Activated naive CD4-positive, alpha-beta T cell treated with anti-CD3 and anti-CD28 coated beads for 36 hours (primary cell): ENCODE measurements at regions not wholly inside any gene's neighbourhood (a gene's known extent, or its start where the extent isn't known, plus 50 kb on each side); places are given as distances from the start of the nearest gene placed in this dataset.

ENCODE experiments used
- CTCF ChIA-PET: fragments of 350-600 bp; sonication (Branson Sonifier 250); formaldehyde crosslinking; loops from one replicate; lab custom pipeline; 2021; ENCODE audit warnings: antibody characterized with exemption; lab: Charles Lee
- DNase-seq: peaks from one replicate; pipeline ENCODE4 v3.0.0-alpha.2; 2020
- H3K27ac Mint-ChIP-seq: one replicate; pipeline ENCODE4 v1.8.0; 2021; ENCODE audit warnings: mild to moderate bottlenecking, mixed read lengths
- H3K27me3 Mint-ChIP-seq: one replicate; pipeline ENCODE4 v1.8.0; 2021; ENCODE audit warnings: low read depth, mixed read lengths
- H3K36me3 Mint-ChIP-seq: one replicate; pipeline ENCODE4 v1.8.0; 2021; ENCODE audit warnings: low read depth, mixed read lengths
- H3K4me1 Mint-ChIP-seq: one replicate; pipeline ENCODE4 v1.8.0; 2021; ENCODE audit warnings: low read depth, mixed read lengths
- H3K4me3 Mint-ChIP-seq: one replicate; pipeline ENCODE4 v1.8.0; 2021; ENCODE audit warnings: mild to moderate bottlenecking, moderate library complexity, mixed read lengths
- H3K9me3 Mint-ChIP-seq: one replicate; pipeline ENCODE4 v1.8.0; 2021; ENCODE audit warnings: mixed read lengths
- intact Hi-C: fragments of 100-400 bp; cut with micrococcal nuclease; formaldehyde crosslinking; loops from one replicate; pipeline ENCODE4 v1.15.1; 2023

DNA sequence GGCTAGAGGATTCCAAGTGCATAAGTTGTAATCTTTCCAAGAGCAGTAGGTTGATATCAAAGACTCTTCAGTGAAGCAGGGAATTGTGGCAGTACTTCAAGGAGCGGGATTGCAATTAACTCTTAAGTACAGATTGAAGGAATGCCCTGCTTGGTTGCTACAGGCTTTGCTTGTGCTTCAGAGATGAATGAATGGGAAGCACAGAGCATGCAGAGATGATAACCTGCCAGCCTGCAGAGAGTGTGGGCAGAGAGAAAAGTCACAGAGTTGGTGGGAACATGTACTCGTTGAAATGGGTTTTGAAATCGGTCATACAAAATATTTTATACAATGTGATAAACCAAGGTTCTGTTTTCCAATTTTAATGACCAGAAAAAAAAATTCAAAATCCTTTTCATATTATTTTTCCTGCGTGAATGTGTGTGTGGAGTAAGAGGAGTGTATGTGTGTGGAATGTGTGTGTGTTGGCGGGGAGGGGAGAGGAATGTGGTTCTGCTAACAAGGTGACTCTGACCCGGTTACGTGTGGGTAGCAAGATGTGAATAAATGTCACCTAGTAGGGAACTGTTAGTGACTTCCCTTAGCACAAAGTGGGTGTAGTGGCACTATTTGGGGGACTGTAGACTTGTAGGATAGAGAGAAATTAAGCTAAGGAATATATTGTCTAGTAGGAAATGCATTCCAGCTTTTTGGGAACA, 697.8 kb downstream of the GATA3 start:
- no peak overlapping the region for H3K4me3 Mint-ChIP-seq
- H3K27me3 Mint-ChIP-seq: peaks cover 10% of the 10 kb centered on the region
- H3K27ac Mint-ChIP-seq: no peak overlapping the region
- peaks cover 3% of the 10 kb centered on the region for H3K36me3 Mint-ChIP-seq
- CTCF ChIA-PET: no interaction called here
- no peak for DNase-seq
- peaks cover 5% of the 10 kb centered on the region for H3K9me3 Mint-ChIP-seq
- intact Hi-C loops: no loop called here
- no peaks in the 10 kb centered on the region for H3K4me1 Mint-ChIP-seq

DNA sequence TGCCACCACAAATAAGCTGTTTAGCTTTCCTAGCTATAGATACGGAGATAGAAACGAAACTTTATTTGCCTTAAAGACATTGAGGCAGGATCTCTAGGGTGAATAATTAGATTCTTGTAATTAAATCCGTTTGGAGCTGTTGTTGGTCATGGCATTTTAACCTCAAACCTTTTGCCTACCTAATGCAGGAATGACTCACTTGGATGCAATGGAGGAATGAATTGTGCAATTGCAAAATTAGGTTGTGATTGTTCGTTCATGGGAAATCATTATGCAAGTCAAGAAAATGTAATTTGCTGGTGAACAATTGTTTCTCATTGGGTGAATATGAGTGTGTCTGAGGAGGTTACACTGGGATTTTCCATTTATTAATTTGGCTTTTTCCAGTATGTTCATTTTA, 703.5 kb downstream of the GATA3 start:
- Mint-ChIP-seq H3K27me3 (peaks cover 10% of the 10 kb centered on the region), H3K36me3 (peaks cover 3% of the 10 kb centered on the region), H3K27ac (no peak overlapping the region), H3K4me3 (no peak overlapping the region), H3K9me3 (peaks cover 5% of the 10 kb centered on the region), H3K4me1 (no peaks in the 10 kb centered on the region)
- no peak for DNase-seq
- CTCF ChIA-PET: no interaction called here
- intact Hi-C loops: no loop called here

DNA sequence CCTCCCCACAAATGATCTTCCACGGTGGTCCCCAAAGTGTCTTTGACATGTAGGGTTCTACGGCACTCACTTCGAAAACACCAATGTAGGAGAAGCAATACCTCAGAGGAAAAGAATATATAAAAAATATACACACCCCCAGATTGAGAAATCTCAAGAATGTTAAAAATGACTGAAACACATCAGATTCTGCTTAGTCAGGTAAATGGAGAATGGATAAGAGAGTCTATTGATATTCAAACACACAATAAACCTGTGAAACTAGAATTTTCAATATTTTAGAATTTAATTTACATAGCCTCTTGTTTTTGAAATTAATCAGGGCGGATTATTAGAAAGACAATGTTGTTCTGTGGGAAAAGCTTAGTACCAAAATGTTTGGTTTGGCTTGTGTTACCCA, 712.4 kb downstream of the GATA3 start:
- H3K36me3 Mint-ChIP-seq: no peaks in the 10 kb centered on the region
- peaks cover 3% of the 10 kb centered on the region for H3K4me1 Mint-ChIP-seq
- DNase-seq: no peak
- H3K9me3 Mint-ChIP-seq: no peaks in the 10 kb centered on the region
- no peak overlapping the region for H3K4me3 Mint-ChIP-seq
- H3K27ac Mint-ChIP-seq: no peak overlapping the region
- H3K27me3 Mint-ChIP-seq: peaks cover 3% of the 10 kb centered on the region
- CTCF ChIA-PET: no interaction called here
- intact Hi-C loops: no loop called here

DNA sequence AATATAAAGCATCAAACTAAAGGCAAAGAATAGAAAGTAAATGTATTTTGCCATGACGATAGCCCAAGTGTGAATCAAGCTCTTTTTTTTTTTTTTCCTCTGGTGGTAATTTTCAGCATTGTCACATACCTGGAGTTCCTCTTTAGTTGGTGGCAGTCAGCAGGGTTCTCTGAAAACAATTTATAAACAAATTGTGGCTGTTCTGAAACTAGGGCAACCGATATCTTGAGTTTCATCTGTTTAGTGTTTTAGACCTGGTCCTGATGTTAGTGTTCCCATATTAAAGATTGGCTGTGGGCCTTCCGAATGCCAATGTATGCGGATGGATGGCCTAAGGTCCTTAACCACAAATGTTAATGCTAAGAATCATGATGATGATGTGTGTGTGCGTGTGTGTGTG, 713.1 kb downstream of the GATA3 start:
- no peak for DNase-seq
- Mint-ChIP-seq H3K27me3 (peaks cover 3% of the 10 kb centered on the region), H3K4me1 (peaks cover 3% of the 10 kb centered on the region), H3K4me3 (no peak overlapping the region), H3K27ac (no peak overlapping the region), H3K36me3 (no peaks in the 10 kb centered on the region), H3K9me3 (no peaks in the 10 kb centered on the region)
- CTCF ChIA-PET: no interaction called here
- intact Hi-C loops: no loop called here

DNA sequence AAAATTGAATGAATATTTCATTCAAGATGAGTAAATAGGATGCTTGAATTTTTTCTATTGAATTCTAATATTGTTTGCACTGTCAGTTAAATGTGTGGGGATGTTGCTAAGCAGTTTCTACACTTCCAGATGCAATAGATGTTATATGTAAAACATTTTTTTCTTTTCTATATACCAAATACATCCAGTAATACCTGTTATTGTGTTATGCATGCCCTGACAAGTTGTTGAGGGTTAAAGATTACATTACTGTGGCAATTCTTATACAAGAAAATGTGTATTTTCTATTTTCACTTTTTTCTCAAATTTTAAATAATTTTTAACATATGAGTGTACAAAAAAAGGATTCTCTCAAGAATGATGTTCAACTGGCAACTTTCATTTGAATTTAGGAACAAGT, 713.9 kb downstream of the GATA3 start:
- no peak for DNase-seq
- Mint-ChIP-seq H3K36me3 (no peaks in the 10 kb centered on the region), H3K4me3 (no peak overlapping the region), H3K4me1 (peaks cover 8% of the 10 kb centered on the region), H3K27ac (no peak overlapping the region), H3K9me3 (no peaks in the 10 kb centered on the region), H3K27me3 (peaks cover 3% of the 10 kb centered on the region)
- intact Hi-C loops: no loop called here
- CTCF ChIA-PET: no interaction called here

DNA sequence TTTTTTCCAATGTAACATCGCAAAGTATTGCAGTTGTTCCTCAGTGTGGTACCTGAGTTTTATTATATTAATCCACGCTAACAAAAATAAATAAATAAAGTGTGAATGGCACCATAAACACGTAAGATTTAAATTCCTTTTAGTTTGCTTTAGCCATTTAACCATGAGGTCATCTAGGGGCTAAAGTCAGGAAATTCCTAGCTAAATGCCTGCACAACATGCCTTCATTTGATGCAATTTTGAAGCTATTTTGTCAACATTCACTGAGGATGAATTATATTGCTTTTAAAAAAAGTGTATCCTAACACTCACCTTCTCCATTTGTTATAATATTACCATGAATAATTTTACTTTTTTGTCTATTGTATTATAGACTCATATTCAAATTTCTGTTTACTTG, 714.4 kb downstream of the GATA3 start:
- CTCF ChIA-PET: no interaction called here
- Mint-ChIP-seq H3K36me3 (no peaks in the 10 kb centered on the region), H3K9me3 (no peaks in the 10 kb centered on the region), H3K27me3 (peaks cover 3% of the 10 kb centered on the region), H3K27ac (no peak overlapping the region), H3K4me3 (no peak overlapping the region), H3K4me1 (peaks cover 8% of the 10 kb centered on the region)
- no peak for DNase-seq
- intact Hi-C loops: no loop called here

DNA sequence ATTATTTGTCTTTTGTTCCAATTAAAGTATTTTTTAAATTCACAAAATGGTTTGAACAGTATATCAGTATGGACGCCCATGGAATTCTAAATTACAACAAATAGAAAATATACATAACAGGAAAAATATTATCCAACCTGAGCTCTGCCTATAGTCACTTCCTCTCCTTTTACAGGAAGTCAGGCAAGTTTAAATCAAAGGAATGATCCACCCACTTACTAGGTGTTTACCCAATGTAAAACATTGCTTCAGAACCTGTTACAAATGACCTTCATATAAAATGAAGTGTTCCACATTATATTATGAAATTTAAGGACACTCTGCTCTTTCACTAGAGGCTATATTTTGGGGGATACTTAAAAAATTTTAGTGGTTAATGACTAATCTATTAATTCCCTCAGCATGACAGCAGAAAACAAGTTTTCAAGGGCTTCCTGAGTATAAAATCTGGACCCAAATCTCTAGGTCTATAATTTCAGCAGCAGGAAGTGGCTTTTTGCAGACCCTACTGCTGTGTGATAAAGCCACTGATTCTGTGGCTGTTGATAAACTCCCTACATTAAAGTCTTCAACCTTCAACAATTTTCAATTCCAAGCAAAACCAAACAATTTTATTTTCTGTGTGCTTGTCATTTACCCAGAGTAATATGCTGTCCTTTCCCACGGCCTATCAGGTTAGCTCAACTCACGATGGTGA, 722.6 kb downstream of the GATA3 start:
- CTCF ChIA-PET: no interaction called here
- Mint-ChIP-seq H3K36me3 (no peaks in the 10 kb centered on the region), H3K27ac (no peak overlapping the region), H3K4me1 (peaks cover 30% of the 10 kb centered on the region), H3K4me3 (no peak overlapping the region), H3K9me3 (no peaks in the 10 kb centered on the region), H3K27me3 (no peaks in the 10 kb centered on the region)
- no peak for DNase-seq
- intact Hi-C loops: no loop called here

DNA sequence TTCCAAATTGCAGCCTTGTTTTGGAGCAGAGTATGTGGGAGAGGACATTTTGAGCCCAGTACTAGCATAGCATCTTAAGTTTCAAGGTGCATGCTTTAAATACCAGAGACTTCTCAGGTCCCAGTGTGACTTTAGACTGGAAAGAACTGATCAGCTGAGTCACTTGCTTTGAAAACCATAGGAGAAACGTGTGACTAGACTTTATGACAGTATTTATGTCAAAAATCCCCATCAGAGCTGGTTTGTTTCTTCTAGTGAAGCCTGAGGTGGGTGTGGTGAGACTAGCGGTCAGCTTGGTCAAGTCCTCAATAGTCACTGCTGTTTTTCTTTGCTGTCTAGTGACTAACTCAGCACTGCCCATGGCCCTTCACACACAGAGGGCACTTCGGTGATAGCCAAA, 724.2 kb downstream of the GATA3 start:
- Mint-ChIP-seq H3K36me3 (no peaks in the 10 kb centered on the region), H3K27ac (no peak overlapping the region), H3K9me3 (no peaks in the 10 kb centered on the region), H3K4me3 (no peak overlapping the region), H3K4me1 (peaks cover 25% of the 10 kb centered on the region), H3K27me3 (no peaks in the 10 kb centered on the region)
- CTCF ChIA-PET: interaction anchor here (0.6 kb wide), 1 partner anchor 499 kb away, joined by 3 read pairs; no protein-coding TSS in a partner anchor
- intact Hi-C loops: no loop called here
- no peak for DNase-seq

DNA sequence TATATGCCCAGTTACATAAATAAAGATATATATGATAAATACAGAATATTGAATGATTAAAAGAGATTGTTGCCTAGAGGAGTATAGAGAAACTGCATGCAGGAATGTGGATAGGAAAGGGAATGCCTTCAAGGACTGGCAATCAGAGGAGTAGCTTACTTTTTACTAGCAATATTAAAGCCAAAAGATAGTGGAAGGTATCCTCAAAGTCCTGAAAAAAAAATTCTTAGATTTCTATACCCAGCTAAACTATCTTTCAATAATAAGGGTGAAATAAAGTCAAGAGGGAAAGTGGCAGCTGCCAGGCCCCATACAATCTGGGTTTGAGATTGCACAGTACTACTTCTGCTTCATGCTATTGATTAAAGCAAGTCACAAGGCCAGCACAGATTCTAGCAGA, 733.2 kb downstream of the GATA3 start:
- intact Hi-C loops: no loop called here
- H3K9me3 Mint-ChIP-seq: peaks cover 12% of the 10 kb centered on the region
- peaks cover 2% of the 10 kb centered on the region for H3K36me3 Mint-ChIP-seq
- no peak for DNase-seq
- H3K4me1 Mint-ChIP-seq: no peaks in the 10 kb centered on the region
- CTCF ChIA-PET: no interaction called here
- no peak overlapping the region for H3K27ac Mint-ChIP-seq
- no peaks in the 10 kb centered on the region for H3K27me3 Mint-ChIP-seq
- no peak overlapping the region for H3K4me3 Mint-ChIP-seq

DNA sequence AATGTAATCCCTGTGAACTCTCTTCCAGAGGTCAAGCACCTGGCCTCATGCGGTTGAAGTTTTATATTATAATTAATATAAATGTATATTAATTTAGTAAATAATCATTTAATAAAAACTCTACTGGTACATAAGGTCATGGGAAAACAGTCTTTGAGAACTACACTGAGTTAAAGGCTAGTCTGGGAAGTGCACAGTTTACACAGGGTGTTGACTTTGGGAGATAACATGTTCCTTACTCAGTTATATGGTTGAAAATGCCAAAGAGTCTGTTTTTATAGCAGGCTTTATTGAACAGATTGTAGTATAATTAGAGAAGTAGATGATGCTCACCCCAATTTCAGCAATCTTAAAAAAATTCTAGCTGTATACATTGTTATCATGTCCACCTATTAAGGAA, 735.9 kb downstream of the GATA3 start:
- peaks cover 14% of the 10 kb centered on the region for H3K9me3 Mint-ChIP-seq
- CTCF ChIA-PET: interaction anchor here (1.2 kb wide), 1 partner anchor 9 kb away, joined by 3 read pairs; no protein-coding TSS in a partner anchor
- H3K4me1 Mint-ChIP-seq: peaks cover 11% of the 10 kb centered on the region
- DNase-seq: no peak
- H3K27ac Mint-ChIP-seq: no peak overlapping the region
- H3K36me3 Mint-ChIP-seq: peaks cover 5% of the 10 kb centered on the region
- no peak overlapping the region for H3K4me3 Mint-ChIP-seq
- no peaks in the 10 kb centered on the region for H3K27me3 Mint-ChIP-seq
- intact Hi-C loops: no loop called here

DNA sequence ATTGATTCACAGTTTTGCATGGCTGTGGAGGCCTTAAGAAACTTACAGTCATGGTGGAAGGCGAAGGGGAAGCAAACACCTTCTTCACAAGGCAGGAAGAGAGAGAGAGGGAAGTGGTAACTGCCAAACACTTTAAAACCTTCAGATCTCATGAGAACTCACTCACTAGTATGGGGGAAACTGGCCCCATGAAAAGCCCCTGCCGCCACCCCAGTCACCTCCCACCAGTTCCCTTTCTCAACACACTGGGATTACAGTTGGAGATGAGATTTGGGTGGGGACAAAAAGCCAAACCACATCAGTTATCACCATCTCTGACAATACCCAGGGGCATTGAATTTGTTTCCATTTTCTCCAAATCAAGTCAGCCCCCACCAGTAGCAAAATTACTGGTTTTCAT, 740.4 kb downstream of the GATA3 start:
- peaks cover 2% of the 10 kb centered on the region for H3K9me3 Mint-ChIP-seq
- CTCF ChIA-PET: no interaction called here
- no peak overlapping the region for H3K27ac Mint-ChIP-seq
- peaks cover 5% of the 10 kb centered on the region for H3K36me3 Mint-ChIP-seq
- intact Hi-C loops: no loop called here
- H3K27me3 Mint-ChIP-seq: no peaks in the 10 kb centered on the region
- H3K4me1 Mint-ChIP-seq: peaks cover 12% of the 10 kb centered on the region
- no peak for DNase-seq
- no peak overlapping the region for H3K4me3 Mint-ChIP-seq

DNA sequence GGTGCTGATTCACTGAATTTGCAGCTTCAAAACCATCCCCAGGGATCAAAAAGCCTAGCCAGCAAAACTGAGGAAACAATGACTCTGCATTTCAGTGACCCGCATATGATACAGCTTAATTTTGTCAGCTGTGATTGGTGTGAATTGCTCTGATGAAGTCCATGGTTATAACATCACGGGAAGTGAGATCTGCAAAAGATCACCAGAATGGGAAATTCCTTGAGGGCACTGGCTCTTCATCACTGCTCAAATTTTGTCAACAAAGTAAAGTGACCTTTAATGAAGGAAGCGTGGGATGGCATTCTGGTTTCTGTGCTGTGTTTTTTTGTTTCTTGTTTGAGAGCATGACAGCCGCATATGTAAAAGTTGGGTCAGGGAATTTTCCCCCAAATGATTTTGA, 745.9 kb downstream of the GATA3 start:
- H3K27me3 Mint-ChIP-seq: no peaks in the 10 kb centered on the region
- H3K4me1 Mint-ChIP-seq: peaks cover 2% of the 10 kb centered on the region
- no peaks in the 10 kb centered on the region for H3K36me3 Mint-ChIP-seq
- no peak for DNase-seq
- H3K4me3 Mint-ChIP-seq: no peak overlapping the region
- no peaks in the 10 kb centered on the region for H3K9me3 Mint-ChIP-seq
- intact Hi-C loops: no loop called here
- CTCF ChIA-PET: interaction anchor here (1.5 kb wide), 1 partner anchor 18 kb away, joined by 4 read pairs; no protein-coding TSS in a partner anchor
- H3K27ac Mint-ChIP-seq: no peak overlapping the region

DNA sequence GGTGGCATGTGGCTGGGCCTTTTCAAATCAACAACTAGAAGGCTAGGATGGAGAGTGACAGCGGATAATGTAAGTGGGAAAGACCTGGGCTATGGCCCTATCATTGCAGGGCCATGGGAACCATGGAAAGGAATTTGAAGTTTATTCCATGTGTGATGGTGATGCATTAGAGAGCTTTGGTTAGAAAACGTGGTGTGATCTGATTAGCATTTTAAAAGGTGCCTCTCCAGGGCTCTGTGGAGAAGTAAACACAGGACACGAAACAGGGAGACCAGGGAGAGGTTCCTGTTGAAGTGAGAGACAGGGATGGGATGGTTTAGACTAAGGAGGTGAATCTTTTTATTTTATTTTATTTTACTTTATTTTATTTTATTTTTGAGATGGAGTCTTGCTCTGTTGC, 749.5 kb downstream of the GATA3 start:
- Mint-ChIP-seq H3K9me3 (peaks cover 4% of the 10 kb centered on the region), H3K4me1 (peaks cover 2% of the 10 kb centered on the region), H3K27me3 (no peaks in the 10 kb centered on the region), H3K36me3 (no peaks in the 10 kb centered on the region), H3K4me3 (no peak overlapping the region), H3K27ac (no peak overlapping the region)
- no peak for DNase-seq
- intact Hi-C loops: no loop called here
- CTCF ChIA-PET: interaction anchor here (0.6 kb wide), 1 partner anchor 846 kb away, joined by 3 read pairs; no protein-coding TSS in a partner anchor
